Tibial nerve (tissue), 4 donors: ENCODE measurements at regions not wholly inside any gene's neighbourhood (a gene's known extent, or its start where the extent isn't known, plus 50 kb on each side); places are given as distances from the start of the nearest gene placed in this dataset.

Experiments
- DNase-seq, 2 donors: peaks; one replicate each; pipeline ENCODE4 v3.0.0-alpha.2; 2019; ENCODE audit warnings: low spot score in 2 of 2
- H3K27ac ChIP-seq, 4 donors: fragments of 200-600 bp; sonication (generic) in 3 of 4; one replicate each; pipeline ENCODE4 v1.5.1; 2017 to 2019; ENCODE audit warnings: mild to moderate bottlenecking in 1 of 4
- H3K27me3 ChIP-seq, 2 donors: fragments of 200-600 bp; sonication (generic) in 1 of 2; one replicate each; pipeline versions ENCODE4 v1.5.1 to v1.6.0; 2017 to 2019
- H3K36me3 ChIP-seq, 3 donors: fragments of 200-600 bp; sonication (generic); one replicate each; pipeline ENCODE4 v1.5.1; 2018 to 2019
- H3K4me1 ChIP-seq, 4 donors: fragments of 200-600 bp; sonication (generic) in 3 of 4; one replicate each; pipeline ENCODE4 v1.5.1; 2017 to 2019
- H3K4me3 ChIP-seq, 4 donors: fragments of 200-600 bp; sonication (generic) in 3 of 4; one replicate each; pipeline ENCODE4 v1.5.1; 2017 to 2019; ENCODE audit warnings: mild to moderate bottlenecking in 1 of 4, moderate library complexity in 1 of 4
- H3K9me3 ChIP-seq, 4 donors: fragments of 200-600 bp; sonication (generic) in 3 of 4; one replicate each; pipeline ENCODE4 v1.5.1; 2017 to 2019
- EP300 ChIP-seq, 2 donors: sonication (generic); formaldehyde crosslinking; IDR thresholded peaks; one replicate each; pipeline ENCODE4 v1.6.1; 2017; ENCODE audit warnings: antibody characterized with exemption in 2 of 2, mild to moderate bottlenecking in 1 of 2
- POLR2A ChIP-seq, 2 donors: fragments of 450-650 bp; IDR thresholded peaks; one replicate each; pipeline ENCODE4 v1.6.1; 2017; ENCODE audit warnings: antibody characterized with exemption in 2 of 2, mild to moderate bottlenecking in 2 of 2, moderate library complexity in 2 of 2
- WGBS, 2 donors: methylation state at CpG; one replicate each; pipeline ENCODE4 v1.1.5; 2018; 5-methylcytosine and 5-hydroxymethylcytosine counted together
- TF ChIP-seq, protein P1 (sequence below), 5 experiments: fragments of 200-600 bp in 3 of 5; fragments of 450-650 bp in 2 of 5; sonication (generic) in 3 of 5; IDR thresholded peaks; one replicate each; pipeline ENCODE4 v1.5.1; 2016 to 2019; ENCODE audit warnings: antibody characterized with exemption in 5 of 5, mild to moderate bottlenecking in 3 of 5, moderate library complexity in 2 of 5

- WGBS, 2 donors: 67 to 79% methylated on average over 1 of the region's 1 CpG
- H3K4me1 ChIP-seq: no peaks in the 10 kb centered on the region
- no peaks in the 10 kb centered on the region for H3K9me3 ChIP-seq
- H3K4me3 ChIP-seq: no peak overlapping the region
- DNase-seq: no peak
- no peaks in the 10 kb centered on the region for H3K36me3 ChIP-seq
- TF ChIP-seq POLR2A (IDR thresholded peaks at IDR 0.05) (no peak), EP300 (IDR thresholded peaks at IDR 0.05) (no peak)
- TF ChIP-seq, protein P1, sequence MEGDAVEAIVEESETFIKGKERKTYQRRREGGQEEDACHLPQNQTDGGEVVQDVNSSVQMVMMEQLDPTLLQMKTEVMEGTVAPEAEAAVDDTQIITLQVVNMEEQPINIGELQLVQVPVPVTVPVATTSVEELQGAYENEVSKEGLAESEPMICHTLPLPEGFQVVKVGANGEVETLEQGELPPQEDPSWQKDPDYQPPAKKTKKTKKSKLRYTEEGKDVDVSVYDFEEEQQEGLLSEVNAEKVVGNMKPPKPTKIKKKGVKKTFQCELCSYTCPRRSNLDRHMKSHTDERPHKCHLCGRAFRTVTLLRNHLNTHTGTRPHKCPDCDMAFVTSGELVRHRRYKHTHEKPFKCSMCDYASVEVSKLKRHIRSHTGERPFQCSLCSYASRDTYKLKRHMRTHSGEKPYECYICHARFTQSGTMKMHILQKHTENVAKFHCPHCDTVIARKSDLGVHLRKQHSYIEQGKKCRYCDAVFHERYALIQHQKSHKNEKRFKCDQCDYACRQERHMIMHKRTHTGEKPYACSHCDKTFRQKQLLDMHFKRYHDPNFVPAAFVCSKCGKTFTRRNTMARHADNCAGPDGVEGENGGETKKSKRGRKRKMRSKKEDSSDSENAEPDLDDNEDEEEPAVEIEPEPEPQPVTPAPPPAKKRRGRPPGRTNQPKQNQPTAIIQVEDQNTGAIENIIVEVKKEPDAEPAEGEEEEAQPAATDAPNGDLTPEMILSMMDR (IDR thresholded peaks at IDR 0.05): no peak
- H3K27me3 ChIP-seq: no peaks in the 10 kb centered on the region
- H3K27ac ChIP-seq: no peak overlapping the region
These were observed 501.7 kb upstream of the POT1 start for GRCh38 chr7:125431349-125431748.

DNA sequence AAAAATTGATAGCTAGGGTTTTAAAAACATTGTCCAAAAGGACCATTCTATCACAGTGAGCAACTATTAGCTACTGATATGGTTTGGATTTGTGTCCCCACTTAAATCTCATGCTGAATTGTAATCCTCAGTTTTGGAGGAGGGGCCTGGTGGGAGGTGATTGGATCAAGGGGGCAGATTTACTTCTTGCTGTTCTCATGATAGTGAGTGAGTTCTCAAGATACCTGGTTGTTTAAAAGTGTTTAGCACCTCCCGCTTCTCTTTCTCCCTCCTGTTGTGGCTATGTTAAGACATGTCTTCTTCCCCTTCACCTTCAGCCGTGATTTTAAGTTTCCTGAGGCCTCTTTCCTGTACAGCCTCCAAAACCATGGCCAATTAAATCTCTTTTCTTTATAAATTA is 500.4 kb upstream of the POT1 start:
- DNase-seq: no peak
- H3K4me3 ChIP-seq: no peak overlapping the region
- H3K9me3 ChIP-seq: no peaks in the 10 kb centered on the region
- WGBS, 2 donors: 93 to 94% methylated on average over 2 of the region's 2 CpGs
- TF ChIP-seq, protein P1 (IDR thresholded peaks at IDR 0.05): no peak
- TF ChIP-seq EP300 (IDR thresholded peaks at IDR 0.05) (no peak), POLR2A (IDR thresholded peaks at IDR 0.05) (no peak)
- H3K27ac ChIP-seq: no peak overlapping the region
- no peaks in the 10 kb centered on the region for H3K27me3 ChIP-seq
- H3K4me1 ChIP-seq: no peaks in the 10 kb centered on the region
- no peaks in the 10 kb centered on the region for H3K36me3 ChIP-seq

GRCh38 chr7:125427676-125428075 is 498.1 kb upstream of the POT1 start:
- Histone ChIP-seq H3K36me3 (no peaks in the 10 kb centered on the region), H3K27me3 (no peaks in the 10 kb centered on the region), H3K27ac (no peak overlapping the region), H3K4me3 (no peak overlapping the region), H3K4me1 (no peaks in the 10 kb centered on the region), H3K9me3 (no peaks in the 10 kb centered on the region)
- WGBS, 2 donors: 49 to 55% methylated on average over 1 of the region's 1 CpG
- no peak for DNase-seq
- TF ChIP-seq EP300 (IDR thresholded peaks at IDR 0.05) (no peak), POLR2A (IDR thresholded peaks at IDR 0.05) (no peak)
- TF ChIP-seq, protein P1 (IDR thresholded peaks at IDR 0.05): no peak

DNA sequence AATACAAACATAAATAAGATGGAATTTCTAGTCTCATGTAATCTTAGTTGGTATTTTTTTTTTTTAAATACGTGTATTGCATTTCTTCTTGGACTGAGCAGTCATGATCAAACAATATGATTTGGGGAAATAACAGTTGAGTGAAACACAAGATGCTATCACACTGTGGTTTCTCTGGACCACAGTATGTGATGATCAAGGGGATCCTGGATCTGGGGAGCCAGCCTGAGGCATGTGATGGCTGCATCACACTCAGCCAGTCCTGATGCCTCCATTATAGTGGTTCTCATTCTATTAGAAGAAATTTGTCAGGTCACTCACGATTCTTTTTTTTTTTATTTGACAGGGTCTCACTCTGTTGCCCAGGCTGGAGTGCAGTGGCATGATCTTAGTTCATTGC is 495.9 kb upstream of the POT1 start:
- no peak overlapping the region for H3K27ac ChIP-seq
- TF ChIP-seq, protein P1 (IDR thresholded peaks at IDR 0.05): no peak
- TF ChIP-seq EP300 (IDR thresholded peaks at IDR 0.05): no peak
- no peak for TF ChIP-seq POLR2A (IDR thresholded peaks at IDR 0.05)
- no peaks in the 10 kb centered on the region for H3K4me1 ChIP-seq
- no peaks in the 10 kb centered on the region for H3K27me3 ChIP-seq
- WGBS, 2 donors: 90 to 93% methylated on average over 2 of the region's 2 CpGs
- H3K4me3 ChIP-seq: no peak overlapping the region
- no peaks in the 10 kb centered on the region for H3K36me3 ChIP-seq
- no peak for DNase-seq
- H3K9me3 ChIP-seq: peaks cover 0 to 8% (median 0%) of the 10 kb centered on the region in 4 donors

GRCh38 chr7:125424721-125425120 is 495.1 kb upstream of the POT1 start:
- H3K4me3 ChIP-seq: no peak overlapping the region
- no peak for DNase-seq
- H3K9me3 ChIP-seq: peaks cover 0 to 8% (median 0%) of the 10 kb centered on the region in 4 donors
- WGBS, 2 donors: 46 to 54% methylated on average over 3 of the region's 3 CpGs
- H3K27me3 ChIP-seq: no peaks in the 10 kb centered on the region
- no peaks in the 10 kb centered on the region for H3K4me1 ChIP-seq
- TF ChIP-seq, protein P1 (IDR thresholded peaks at IDR 0.05): no peak
- TF ChIP-seq EP300 (IDR thresholded peaks at IDR 0.05): no peak
- no peak for TF ChIP-seq POLR2A (IDR thresholded peaks at IDR 0.05)
- no peaks in the 10 kb centered on the region for H3K36me3 ChIP-seq
- no peak overlapping the region for H3K27ac ChIP-seq
